Activated T-cell treated with anti-CD3 and anti-CD28 coated beads for 24 hours (primary cell): ENCODE measurements at regions not wholly inside any gene's neighbourhood (a gene's known extent, or its start where the extent isn't known, plus 50 kb on each side); places are given as distances from the start of the nearest gene placed in this dataset.
"Not testable (repeated sequence)": the region's sequence is repeated elsewhere in the genome, so short reads cannot be mapped to it uniquely, and the experiment has no call there.

Source experiments
- DNase-seq: peaks from one replicate; pipeline ENCODE4 v3.0.0-alpha.2; 2020; ENCODE audit warnings: low read depth

DNA sequence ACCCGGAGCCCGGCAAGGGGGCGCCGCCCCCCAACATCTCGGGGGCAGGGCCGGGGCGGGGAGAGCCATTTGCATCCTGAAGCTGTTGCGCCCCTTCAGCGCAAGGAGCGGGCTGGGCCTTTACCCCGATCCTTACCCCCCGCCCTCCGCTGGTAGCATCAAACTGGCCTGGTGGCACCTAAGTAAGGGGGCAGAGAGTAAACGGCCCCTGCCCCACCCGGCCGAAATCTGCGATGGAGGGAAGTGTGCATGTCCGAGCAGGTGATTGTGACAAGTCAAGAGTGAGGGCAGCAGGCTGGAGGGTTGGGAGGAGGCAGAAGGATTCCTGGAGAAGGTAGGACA is 101.2 kb downstream of the ESM1 start:
- no peak for DNase-seq

DNA sequence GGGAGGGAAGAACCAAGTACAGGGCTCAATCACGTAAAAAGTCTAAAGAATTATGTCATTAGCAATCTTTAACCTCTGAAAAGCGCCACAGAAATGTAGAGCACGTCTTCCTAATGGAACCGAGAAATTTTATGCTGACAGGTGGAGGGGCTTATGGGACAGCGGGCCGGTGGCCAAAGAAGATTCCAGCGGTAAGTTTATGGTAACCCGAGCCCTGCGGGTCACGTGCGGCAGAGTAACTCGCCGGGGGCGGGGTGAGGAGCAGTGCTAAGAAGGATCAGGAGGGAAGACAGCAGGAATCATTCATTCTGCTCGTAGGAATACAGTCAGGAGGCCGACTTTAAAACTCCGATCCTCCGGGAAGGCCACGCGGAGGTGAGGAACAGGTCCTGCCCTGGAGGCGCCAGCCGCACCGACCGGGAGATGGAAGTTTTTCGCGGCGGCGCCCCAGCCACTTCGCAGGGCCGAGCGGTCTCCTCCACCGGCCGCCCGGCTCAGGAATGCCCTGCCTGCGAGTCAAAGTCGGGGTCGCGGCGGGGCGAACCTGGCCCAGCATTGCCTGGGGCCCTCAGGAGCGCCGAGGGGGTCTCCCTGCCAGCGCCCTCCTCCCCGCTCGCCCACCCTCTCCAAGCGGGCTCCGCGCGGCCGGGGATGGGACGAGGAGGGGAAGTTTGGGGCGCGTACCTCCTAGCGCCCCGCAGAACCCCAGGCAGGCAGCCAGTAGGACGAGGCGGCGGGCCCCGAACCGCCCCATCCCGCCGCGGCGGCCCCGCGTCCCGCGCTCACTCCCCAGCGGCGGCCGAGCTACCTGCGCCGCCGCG is 101.8 kb downstream of the ESM1 start:
- DNase-seq: no peak

DNA sequence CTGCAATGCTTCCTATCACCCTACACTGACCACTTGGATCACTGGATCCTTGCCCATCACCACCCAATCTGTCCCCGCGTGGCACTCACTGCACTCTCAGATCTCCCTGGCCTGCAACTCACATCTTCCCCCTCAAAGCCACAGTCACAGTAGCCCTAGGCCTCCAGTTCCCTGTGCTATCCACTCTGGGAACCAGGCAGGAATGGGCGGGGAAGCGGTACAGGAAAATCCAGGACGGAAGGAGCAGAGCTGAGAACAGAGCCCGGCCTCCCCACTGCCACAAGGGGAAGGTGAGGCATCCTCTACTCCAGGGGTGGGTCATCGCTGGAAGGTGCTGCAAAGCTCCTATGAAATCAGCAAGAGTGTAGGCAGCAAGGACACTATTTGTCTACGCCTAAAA is 102.6 kb downstream of the ESM1 start:
- no peak for DNase-seq

DNA sequence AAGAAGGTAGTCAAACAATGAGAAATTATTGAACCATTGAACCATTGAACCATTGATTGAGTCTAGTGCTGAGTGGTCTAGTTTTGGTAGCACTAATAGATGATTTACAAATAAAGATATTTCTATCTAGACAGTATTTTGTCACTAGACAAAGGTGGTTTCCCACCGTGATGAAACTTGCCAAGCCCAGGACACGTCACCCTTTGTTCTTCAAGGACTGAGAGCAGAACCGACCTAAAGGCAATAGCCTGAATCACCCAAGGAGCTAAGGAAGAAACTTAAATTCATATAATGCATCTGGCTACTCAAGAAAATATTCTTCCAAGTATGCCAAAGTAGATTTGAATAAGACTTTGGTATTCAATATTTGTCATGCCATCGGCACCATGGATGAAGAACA is 103.3 kb downstream of the ESM1 start:
- no peak for DNase-seq

DNA sequence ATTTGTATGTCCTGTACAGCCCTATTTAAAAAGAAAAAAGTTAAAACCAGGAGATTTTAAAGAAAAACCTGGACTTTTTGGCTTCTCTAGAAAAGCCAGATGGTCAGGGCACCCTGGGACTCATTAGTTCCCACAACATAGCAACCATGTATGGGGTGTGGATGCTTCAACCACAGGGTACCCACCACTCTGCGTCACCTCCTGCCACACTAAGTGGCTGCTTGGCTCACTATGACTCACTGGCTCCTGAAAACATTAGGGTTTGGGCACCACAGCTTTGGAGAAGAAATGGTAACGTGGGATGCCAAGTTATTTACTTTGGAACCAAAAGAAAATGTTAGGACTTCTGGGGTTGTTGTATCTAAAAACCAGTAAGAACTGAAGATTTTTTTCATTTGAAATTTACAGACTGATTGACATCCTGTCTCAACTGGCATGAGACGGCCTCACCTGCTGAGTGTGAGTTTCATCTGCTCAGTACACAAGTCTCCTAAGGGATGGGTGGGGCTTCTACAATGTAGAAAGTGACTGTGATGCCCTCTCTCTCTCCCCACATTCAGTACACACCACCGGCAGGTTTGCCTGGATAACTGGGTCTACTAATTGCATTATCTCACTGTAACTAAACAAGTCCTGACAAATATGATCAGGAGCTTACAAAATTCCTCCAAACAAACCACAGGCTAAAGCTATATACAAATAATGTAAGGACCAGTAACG is 103.9 kb downstream of the ESM1 start:
- no peak for DNase-seq

DNA sequence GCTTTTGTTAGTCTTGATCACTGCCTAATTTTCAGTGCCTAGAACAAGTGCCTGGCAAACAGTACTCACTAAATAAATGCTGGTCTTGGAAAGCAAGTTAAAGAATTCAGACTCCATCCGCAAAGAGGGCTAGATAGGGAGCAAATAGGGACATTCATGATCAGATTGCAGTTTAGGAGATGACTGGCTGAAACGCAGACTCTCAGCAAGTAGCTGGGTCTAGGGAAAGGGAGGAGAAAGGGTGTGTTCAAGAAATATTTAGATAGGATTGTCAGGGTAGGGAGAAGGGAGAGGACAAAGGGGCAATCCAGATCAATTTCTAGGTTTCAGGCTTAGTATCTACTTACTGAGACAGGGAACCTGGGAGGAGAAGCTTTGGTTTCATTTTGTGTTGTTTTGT is 108.4 kb downstream of the ESM1 start:
- DNase-seq: no peak

DNA sequence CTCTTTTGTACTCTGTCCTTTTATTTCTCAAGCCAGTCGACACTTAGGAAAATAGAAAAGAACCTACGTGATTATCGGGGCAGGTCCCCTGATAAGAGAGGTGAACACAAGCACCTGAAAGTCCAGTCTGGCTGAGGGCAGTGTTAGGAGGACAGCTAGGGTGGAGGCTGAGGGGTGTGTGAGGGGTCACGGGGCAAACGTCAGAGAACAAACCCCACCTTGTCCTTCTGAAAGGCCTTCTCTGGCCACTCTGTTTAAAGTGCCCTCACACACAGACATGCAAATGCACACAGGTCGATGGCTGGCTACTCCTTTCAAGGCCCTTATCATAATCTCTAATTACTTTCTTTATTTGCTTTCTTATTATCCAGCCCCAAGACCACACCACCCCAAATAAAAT is 108.8 kb downstream of the ESM1 start:
- DNase-seq: no peak

DNA sequence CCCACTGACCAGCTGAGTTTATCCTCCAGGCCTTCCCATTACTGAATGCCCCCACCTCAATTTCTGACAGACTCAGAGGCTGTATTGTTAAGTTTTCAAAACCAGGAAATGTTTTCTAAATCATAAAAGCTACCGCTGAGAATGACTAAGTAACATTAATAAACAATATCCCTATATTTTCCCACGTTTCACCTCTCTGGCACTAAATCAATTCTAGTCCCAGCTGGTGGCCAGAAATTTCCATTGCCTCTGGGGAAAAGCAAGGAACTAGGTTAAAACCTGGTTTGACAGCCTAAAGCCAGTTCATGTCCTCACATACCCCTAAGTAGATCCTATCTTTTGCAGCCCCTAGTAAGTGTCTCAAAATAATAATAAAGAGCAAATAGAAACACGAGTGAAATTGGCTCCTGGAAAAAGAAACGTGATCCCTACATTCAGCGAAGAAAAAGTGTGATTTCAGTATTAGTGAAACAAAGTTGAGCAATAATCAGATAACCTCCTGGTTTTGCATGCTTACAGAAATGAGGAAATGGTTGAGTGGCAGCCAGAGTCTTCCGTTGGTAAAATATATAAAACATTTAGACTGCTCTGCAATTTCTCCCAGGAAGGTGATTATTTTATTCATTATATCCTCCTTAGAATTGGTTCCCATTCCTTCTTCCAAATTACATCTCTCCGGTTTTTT is 110.9 kb downstream of the ESM1 start:
- no peak for DNase-seq

DNA sequence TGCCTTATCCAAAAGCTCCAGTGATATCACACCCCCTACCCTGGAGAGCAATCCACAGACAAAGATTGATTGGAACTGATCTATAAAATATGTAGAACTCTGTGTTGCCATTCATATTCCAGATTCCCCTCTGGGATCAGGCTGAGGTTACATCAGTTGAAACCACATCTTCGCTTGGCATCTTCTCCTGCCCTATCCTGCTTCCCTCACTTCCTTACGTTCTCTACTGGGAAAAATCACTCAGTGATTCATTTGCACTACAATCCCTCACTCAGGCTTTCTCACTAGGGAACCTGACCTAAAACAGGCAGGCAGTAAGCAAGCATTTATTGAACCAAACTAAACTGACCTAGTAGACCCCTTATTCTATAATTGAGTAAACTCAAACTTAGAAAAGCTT is 111.7 kb downstream of the ESM1 start:
- no peak for DNase-seq

DNA sequence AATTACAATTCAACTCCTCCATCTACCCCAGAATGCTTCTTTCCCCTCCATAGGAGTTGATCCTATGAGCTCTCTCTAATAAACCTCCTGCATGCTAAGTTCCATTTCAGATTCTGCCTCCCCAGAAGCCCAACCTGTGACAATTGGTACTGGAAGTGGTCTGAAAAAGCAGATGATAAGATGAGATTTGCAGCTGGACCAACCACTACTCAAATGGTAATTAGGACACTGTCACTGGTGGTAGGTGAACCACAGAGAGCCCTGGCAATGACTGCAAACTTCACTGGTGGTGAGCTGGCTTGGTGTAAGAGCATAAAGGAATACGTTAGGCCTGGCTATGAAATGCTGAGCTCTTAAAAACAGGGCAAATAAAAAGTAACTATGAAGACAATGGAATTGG is 112.6 kb downstream of the ESM1 start:
- no peak for DNase-seq

DNA sequence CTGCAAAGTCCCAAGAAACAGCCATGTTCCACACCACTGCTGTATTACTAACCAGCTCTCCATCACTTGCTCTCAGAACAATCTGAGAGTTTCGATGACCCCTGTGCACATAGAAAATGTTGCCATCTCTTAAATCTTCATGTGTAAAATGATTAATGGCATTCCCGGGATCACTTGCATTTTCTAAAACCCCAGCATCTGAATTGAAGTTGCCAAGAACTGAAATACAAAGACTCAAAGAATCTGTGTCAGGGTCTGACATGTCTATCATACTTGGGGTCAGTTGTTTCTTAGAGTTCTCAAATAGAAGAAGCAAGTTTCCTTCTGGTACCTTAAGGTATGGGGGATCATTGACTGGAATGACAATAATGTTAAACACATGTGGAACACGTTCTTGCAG is 115.1 kb downstream of the ESM1 start:
- DNase-seq: no peak

DNA sequence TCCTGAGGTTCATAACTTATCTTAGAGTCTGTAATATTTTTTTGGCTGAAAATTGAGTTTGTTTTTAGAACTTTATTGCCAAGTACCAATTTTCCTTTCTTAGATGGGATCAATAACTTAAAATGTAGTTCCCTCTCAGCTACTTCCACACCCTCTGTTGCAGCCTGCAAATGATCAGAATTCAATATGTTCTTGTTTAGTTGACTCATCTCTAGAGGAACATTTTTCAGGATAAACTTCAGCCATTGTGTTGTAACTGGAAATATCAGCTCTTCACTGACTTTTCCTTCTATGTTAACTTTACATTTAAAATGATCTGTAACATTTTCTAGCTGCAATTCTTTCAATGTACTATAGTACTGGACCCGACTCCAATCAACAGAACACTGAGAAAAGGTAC is 115.7 kb downstream of the ESM1 start:
- DNase-seq: no peak

DNA sequence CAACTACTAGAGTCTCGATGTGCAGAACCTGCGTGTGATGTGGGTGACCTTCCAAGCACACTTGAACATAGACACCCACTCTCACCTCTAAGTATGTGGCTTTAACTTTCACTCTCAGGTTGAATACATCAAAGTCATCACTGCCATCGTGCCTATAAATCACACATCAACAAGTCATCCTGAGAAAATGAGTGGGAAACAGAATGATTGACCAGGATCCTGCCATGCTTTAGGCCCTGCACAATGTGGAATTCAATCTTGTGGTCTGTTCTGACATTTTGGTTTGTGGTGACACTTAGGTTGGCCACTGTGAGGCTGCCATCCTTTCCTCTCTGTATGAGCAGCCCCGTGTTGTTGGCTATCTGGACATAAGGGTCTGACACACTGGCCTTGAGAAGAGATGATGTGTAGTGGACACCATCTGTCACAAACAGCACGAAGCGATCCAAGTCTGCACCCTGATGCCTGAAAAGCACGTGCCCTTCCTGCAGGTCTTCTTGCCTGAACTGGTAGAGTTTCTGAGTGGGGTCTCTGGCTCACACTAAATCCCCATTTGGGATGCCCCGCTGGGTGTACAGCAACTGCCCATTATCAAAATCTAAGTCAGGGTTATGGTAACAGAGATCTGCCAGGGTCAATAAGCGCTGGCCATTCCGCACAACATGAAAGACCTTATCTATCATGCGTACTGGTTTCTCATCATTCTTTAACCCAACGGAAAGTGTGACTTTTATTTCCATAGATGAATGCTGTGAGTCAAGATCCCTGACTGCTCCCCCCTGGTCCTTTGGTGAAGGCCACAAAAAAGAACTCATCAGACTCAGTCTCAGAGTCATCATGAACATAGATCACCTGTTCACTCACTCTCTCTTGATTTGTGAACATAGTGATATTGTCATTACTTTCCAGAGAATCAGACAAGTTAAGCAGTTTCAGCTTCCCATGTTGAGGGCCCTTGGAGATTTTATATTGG is 116.6 kb downstream of the ESM1 start:
- no peak for DNase-seq

DNA sequence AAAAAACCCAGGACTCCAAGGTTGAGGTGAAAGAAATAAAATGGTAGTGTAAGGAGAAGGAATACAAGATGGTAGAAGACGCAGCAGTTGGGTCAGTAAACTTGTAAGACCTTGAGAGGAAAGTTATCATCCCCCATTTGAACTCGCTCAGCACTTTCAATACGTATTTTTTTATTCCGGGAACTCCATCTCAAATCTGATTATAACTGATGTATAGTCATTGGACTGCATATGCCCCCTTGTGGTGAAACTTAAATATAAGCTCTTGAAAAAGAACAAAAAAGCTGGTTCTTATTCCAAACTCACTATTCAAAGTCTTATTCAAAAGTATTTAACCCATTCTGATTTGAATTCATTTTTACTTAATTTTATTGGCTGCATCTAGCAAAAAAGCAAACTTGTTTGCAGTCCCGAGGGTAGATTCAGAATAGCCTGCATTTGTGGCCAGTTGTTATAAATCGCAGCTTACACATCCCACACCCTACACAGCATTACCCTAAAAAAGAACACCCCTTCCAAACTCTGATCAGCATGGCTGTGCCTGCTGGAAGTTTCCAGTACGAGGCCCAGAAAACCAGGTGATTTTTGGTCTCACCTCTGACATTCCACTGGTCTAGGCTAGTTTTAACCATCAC is 118.0 kb downstream of the ESM1 start:
- no peak for DNase-seq

DNA sequence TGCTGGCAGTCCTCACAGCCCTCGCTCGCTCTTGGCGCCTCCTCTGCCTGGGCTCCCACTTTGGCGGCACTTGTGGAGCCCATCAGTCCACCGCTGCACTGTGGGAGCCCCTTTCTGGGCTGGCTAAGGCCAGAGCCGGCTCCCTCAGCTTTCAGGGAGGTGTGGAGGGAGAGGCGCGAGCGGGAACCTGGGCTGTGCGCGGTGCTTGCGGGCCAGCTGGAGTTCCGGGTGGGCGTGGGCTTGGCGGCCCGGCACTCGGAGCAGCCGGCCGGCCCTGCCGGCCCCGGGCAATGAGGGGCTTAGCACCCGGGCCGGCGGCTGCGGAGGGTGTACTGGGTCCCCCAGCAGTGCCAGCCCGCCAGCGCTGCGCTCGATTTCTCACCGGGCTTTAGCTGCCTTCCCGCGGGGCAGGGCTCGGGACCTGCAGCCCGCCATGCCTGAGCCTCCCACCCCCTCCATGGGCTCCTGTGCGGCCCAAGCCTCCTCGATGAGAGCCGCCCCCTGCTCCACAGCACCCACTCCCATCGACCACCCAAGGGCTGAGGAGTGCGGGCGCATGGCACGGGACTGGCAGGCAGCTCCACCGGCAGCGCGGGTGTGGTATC is 120.4 kb downstream of the ESM1 start:
- not testable (repeated sequence) for DNase-seq

DNA sequence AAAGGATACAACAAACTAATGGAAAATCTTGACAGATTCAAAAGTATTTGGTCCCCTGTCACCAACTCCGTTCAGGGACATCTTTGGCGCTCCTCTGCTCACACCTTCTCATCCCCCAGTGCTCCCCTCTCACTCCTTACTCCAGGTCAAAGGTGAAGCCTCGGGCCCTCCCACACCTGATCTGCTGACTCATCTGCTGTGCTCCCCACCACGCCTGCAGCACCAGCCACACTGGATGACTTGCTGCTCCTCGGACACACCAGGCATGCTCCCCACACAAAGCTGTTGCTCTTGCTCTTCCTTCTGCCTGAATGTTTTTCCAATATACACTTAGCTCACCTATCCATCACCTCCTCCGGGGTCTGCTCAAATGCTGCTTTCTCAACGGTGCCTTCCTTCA is 123.4 kb downstream of the ESM1 start:
- DNase-seq: no peak

DNA sequence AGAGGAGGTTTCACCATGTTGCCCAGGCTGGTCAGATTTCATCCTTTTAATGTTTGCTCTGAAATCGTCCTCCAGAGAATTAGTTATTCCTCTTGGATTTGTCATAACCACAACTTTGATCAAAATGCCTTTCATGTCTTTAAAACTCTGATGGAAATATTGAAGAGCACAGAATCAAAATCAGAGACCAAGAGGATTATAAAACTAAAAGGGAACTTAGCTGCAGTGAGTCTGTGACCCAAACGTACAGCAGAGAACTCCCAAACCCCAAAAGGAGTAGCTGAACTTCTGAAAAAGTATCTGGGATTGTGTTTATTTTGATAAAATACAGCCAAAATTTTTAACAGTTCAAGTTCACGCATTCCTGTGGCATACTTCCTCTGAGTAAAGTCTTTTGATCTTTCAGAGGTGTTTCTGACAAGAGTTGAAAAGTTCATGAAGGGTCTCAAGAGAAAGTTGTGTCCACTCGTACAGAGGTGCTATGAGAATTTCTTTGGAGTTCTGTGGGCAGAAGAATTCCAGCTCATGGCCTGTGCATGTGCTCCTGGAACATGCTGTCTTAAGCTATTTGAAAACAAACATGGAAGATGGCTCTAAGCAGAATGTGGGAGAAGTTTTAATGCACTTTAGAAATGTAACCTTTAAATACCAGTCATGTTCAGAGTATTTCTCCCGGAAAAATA is 124.0 kb downstream of the ESM1 start:
- no peak for DNase-seq

DNA sequence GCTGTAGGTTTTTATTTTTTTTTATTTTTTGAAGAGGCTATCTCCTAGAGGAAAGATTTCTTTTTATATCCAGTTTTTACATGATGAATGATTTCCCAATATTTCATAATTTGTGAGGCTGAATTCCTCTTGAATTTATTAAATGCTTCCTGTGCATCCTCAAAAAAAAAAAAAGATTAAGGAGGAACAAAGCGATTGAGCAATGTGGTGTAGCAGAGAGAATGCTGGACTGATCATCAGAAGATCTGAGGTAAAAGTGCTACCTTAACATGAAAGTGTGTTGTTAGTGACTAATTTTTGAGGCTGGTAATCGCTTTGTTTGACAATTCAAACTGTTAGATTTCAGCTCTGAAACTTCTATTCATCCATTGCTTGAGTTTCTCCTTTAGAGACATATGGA is 125.1 kb downstream of the ESM1 start:
- DNase-seq: no peak

DNA sequence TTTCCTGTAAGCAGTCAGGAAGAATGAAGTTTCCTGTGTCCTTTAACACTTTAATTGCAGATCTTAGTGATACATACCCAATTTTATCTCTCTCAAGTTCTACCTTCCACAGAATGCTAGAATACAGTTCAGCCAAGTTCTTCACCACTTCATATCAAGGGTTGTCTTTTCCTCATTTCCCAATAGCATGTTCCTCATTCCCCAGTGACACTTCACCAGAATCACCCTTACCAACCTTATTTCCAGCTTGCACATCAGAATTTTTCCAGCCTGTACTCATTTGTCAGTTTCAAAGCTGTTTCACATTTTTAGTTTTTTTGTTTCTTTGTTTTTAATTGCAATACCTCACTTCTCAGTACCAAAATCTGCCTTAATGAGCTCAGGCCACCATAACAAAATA is 126.1 kb downstream of the ESM1 start:
- DNase-seq: no peak

DNA sequence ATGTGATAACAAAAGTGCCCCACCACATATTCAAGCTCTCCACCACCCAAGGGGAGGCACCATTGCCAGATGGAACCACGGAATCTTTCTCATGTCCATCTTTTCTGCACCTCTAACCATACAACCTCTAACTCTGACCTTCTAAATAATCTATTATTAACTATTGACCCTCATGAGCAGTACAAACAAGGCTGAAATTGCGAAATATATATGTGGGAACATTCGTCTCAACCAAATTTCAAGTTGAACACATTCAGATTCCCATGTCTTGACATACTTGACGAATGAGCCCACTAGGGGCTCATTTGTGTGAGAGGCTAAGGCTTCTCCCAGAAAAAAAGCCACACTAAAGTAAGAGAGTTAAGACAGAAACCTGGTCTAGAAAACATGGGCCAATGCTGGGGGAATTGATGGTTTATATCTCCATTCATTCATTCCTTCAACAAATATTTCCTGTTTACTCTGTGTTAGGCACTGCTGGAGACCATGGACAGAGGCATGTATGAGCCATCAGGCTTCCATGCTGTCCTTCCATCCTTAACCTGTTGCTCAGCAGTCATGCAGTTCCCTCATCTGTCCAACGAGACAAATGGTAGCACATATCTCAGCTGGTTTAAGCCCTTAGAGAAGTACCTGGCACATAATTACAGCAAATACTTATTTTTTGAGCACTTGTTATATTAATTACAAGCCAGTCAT is 130.4 kb downstream of the ESM1 start:
- no peak for DNase-seq
